Stimulated activated CD8-positive, alpha-beta memory T cell treated with anti-CD3 and anti-CD28 coated beads, Interleukin-15, amount 100 ng/mL, for 24 hours (primary cell): ENCODE measurements at regions not wholly inside any gene's neighbourhood (a gene's known extent, or its start where the extent isn't known, plus 50 kb on each side); places are given as distances from the start of the nearest gene placed in this dataset.

ENCODE experiments used
- DNase-seq: peaks from one replicate; pipeline ENCODE4 v3.0.0-alpha.2; 2020; ENCODE audit warnings: low read depth

GRCh38 chr2:16173893-16174692, 233.7 kb downstream of the MYCN start:
- no peak for DNase-seq

- DNase-seq = no peak
Observed at GRCh38 chr2:16172324-16173175, 232.2 kb downstream of the MYCN start.

GRCh38 chr2:16171425-16171920, 231.1 kb downstream of the MYCN start:
- no peak for DNase-seq

GRCh38 chr2:16170675-16171424, 230.5 kb downstream of the MYCN start:
- no peak for DNase-seq

- no peak for DNase-seq
Observed at GRCh38 chr2:16169381-16169960, 229.1 kb downstream of the MYCN start.

GRCh38 chr2:16168506-16169264, 228.3 kb downstream of the MYCN start:
- no peak for DNase-seq

GRCh38 chr2:16167870-16168426, 227.6 kb downstream of the MYCN start:
- no peak for DNase-seq

- no peak for DNase-seq
Observed at GRCh38 chr2:16167451-16167861, 227.1 kb downstream of the MYCN start.

- no peak for DNase-seq
Observed at GRCh38 chr2:16166327-16166981, 226.1 kb downstream of the MYCN start.

- no peak for DNase-seq
Observed at GRCh38 chr2:16165518-16166326, 225.4 kb downstream of the MYCN start.

GRCh38 chr2:16162491-16163040, 222.2 kb downstream of the MYCN start:
- no peak for DNase-seq

GRCh38 chr2:16161768-16162490, 221.6 kb downstream of the MYCN start:
- DNase-seq = no peak

GRCh38 chr2:16161085-16161565, 220.8 kb downstream of the MYCN start:
- DNase-seq = no peak

GRCh38 chr2:16160281-16161084, 220.1 kb downstream of the MYCN start:
- DNase-seq = no peak

- DNase-seq = no peak
Observed at GRCh38 chr2:16156411-16156810, 216.1 kb downstream of the MYCN start.

- no peak for DNase-seq
Observed at GRCh38 chr2:16155766-16156165, 215.4 kb downstream of the MYCN start.

- DNase-seq = no peak
Observed at GRCh38 chr2:16155366-16155765, 215.0 kb downstream of the MYCN start.
